ENCODE measurements at regions not wholly inside any gene's neighbourhood (a gene's known extent, or its start where the extent isn't known, plus 50 kb on each side); places are given as distances from the start of the nearest gene placed in this dataset.

DNA sequence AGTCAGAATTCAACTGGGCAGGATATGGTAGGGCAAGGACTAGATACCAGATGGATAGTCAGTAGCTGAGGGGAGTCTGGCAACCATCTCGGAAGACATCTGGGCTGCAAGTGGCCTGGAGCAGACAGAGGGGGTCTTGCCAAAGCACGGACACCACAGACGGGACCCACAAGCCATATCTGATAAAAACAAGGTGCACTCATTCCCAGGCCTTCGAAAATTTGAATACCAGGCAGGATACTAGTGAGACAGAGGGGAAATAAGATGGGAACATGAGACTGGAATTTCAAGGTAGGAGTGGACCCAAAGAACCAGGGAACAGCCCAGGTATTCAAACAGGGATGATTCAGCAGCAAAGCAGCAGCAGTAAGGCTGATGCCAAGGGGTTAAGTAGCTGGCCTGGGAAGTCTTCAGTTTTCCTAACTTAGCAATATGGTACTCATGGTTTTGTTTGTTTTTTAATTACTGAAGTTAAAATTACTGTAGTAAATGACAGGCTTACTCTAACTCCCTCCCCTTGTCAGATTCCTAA lies 144.9 kb upstream of the NCKAP5 start:
- Histone ChIP-seq H3K9ac (ENCODE audit: insufficient read depth in 1 of 2, low read depth in 2 of 2, low read length in 2 of 2) (no peak overlapping the region), H4K20me1 (replicated peaks; ENCODE audit: control insufficient read depth, insufficient read depth, low read length) (no peaks in the 10 kb centered on the region), H3K79me2 (ENCODE audit: control insufficient read depth, insufficient read depth, low read length) (no peaks in the 10 kb centered on the region), H3K9me1 (ENCODE audit: control insufficient read depth, insufficient read depth, low read length) (no peaks in the 10 kb centered on the region), H3K27me3 (ENCODE audit: control insufficient read depth in 2 of 2, insufficient read depth in 2 of 2, low read length in 2 of 2) (no peaks in the 10 kb centered on the region), H3K27ac (ENCODE audit: extremely low read depth, low read depth, low read length) (no peak overlapping the region), H3K4me1 (replicated peaks in 1 of 2; ENCODE audit: control insufficient read depth in 2 of 2, insufficient read depth in 2 of 2, low read length in 2 of 2) (no peaks in the 10 kb centered on the region), H3K36me3 (ENCODE audit: control insufficient read depth, insufficient read depth, low read length) (no peaks in the 10 kb centered on the region), H2AFZ (ENCODE audit: low read depth, low read length) (no peak overlapping the region), H3K9me3 (replicated peaks; ENCODE audit: control insufficient read depth, insufficient read depth, low read depth, low read length) (no peaks in the 10 kb centered on the region), H3K4me3 (no peak overlapping the region), H3K4me2 (ENCODE audit: insufficient read depth, low read length) (no peak overlapping the region)
- ChIA-PET POLR2A (no interaction called here), CTCF (ENCODE audit: low intra/inter-chr PET ratio) (no interaction called here)
- no TSS peak for BruUV-seq (replicated peaks)
- DNase-seq (ENCODE audit: extremely low read depth in 1 of 4, low spot score in 3 of 4) (no peak), ATAC-seq (no peak), FAIRE-seq (no peak)
- TF ChIP-seq POLR3A (IDR thresholded peaks at IDR 0.05; ENCODE audit: borderline replicate concordance, extremely low read depth, insufficient read depth, insufficient read length) (no peak), RBM25 (IDR thresholded peaks at IDR 0.05; ENCODE audit: low read depth, low read length, severe bottlenecking) (no peak), MXI1 (IDR thresholded peaks at IDR 0.05; ENCODE audit: low read depth, low read length) (no peak), BDP1 (IDR thresholded peaks at IDR 0.05; ENCODE audit: insufficient read depth, insufficient read length) (no peak), ZNF507 (tag; conservative IDR thresholded peaks at IDR 0.05) (no peak), ELF4 (CRISPR knock-in tag; IDR thresholded peaks at IDR 0.05) (no peak), DMBX1 (CRISPR knock-in tag; IDR thresholded peaks at IDR 0.05; ENCODE audit: borderline replicate concordance) (no peak), ZNF583 (CRISPR knock-in tag; IDR thresholded peaks at IDR 0.05) (no peak), NR4A1 (CRISPR knock-in tag; IDR thresholded peaks at IDR 0.05) (no peak), NR4A1 (tag; IDR thresholded peaks at IDR 0.05) (no peak), FOXJ2 (tag; IDR thresholded peaks at IDR 0.05) (no peak), CBX5 (IDR thresholded peaks at IDR 0.05; ENCODE audit: borderline replicate concordance, low read depth) (no peak), FOXK2 (conservative IDR thresholded peaks at IDR 0.05 in 1 of 2, IDR thresholded peaks at IDR 0.05 in 1 of 2; ENCODE audit: low read depth in 2 of 2) (no peak), BRF1 (IDR thresholded peaks at IDR 0.05; ENCODE audit: borderline replicate concordance, extremely low read depth, insufficient read length) (no peak), MAZ (CRISPR knock-in tag; conservative IDR thresholded peaks at IDR 0.05 in 1 of 2, IDR thresholded peaks at IDR 0.05 in 1 of 2) (no peak), MEF2A (IDR thresholded peaks at IDR 0.05; ENCODE audit: control insufficient read depth, low read depth, low read length) (no peak), ZNF133 (CRISPR knock-in tag; IDR thresholded peaks at IDR 0.05) (no peak), EHMT2 (IDR thresholded peaks at IDR 0.05) (no peak), FOXA3 (CRISPR knock-in tag; conservative IDR thresholded peaks at IDR 0.05 in 1 of 2, IDR thresholded peaks at IDR 0.05 in 1 of 2) (no peak)
- TF ChIP-seq, protein P1, sequence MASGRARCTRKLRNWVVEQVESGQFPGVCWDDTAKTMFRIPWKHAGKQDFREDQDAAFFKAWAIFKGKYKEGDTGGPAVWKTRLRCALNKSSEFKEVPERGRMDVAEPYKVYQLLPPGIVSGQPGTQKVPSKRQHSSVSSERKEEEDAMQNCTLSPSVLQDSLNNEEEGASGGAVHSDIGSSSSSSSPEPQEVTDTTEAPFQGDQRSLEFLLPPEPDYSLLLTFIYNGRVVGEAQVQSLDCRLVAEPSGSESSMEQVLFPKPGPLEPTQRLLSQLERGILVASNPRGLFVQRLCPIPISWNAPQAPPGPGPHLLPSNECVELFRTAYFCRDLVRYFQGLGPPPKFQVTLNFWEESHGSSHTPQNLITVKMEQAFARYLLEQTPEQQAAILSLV (tag; IDR thresholded peaks at IDR 0.05), result no peak
- TF ChIP-seq, protein P2, sequence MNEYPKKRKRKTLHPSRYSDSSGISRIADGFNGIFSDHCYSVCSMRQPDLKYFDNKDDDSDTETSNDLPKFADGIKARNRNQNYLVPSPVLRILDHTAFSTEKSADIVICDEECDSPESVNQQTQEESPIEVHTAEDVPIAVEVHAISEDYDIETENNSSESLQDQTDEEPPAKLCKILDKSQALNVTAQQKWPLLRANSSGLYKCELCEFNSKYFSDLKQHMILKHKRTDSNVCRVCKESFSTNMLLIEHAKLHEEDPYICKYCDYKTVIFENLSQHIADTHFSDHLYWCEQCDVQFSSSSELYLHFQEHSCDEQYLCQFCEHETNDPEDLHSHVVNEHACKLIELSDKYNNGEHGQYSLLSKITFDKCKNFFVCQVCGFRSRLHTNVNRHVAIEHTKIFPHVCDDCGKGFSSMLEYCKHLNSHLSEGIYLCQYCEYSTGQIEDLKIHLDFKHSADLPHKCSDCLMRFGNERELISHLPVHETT (CRISPR knock-in tag; conservative IDR thresholded peaks at IDR 0.05 in 1 of 2, IDR thresholded peaks at IDR 0.05 in 1 of 2), result no peak
- in situ Hi-C loops (cut with MboI), result no loop called here
- WGBS (ENCODE audit: insufficient coverage, low coverage, missing lambda C conversion rate), result 0% methylated on average over 4 of the region's 4 CpGs
- intact Hi-C loops (cut with micrococcal nuclease), result no loop called here
